Vagina (tissue), 2 donors: ENCODE measurements at regions not wholly inside any gene's neighbourhood (a gene's known extent, or its start where the extent isn't known, plus 50 kb on each side); places are given as distances from the start of the nearest gene placed in this dataset.

Experiments used
- POLR2AphosphoS5 ChIP-seq, 2 donors: sonication (generic); formaldehyde crosslinking; IDR thresholded peaks; one replicate each; pipeline ENCODE4 v1.9.0; 2017; ENCODE audit warnings: antibody characterized with exemption in 2 of 2, mild to moderate bottlenecking in 2 of 2, low read depth in 1 of 2; ENCODE audit not compliant: insufficient read depth in 1 of 2
- TF ChIP-seq, protein P1 (sequence below), 3 experiments: fragments of 450-650 bp in 2 of 3; fragments of 200-600 bp in 1 of 3; sonication (generic) in 1 of 3; IDR thresholded peaks; one replicate each; pipeline ENCODE4 v1.5.1; 2017 to 2019; ENCODE audit warnings: antibody characterized with exemption in 3 of 3, mild to moderate bottlenecking in 2 of 3, moderate library complexity in 2 of 3

DNA sequence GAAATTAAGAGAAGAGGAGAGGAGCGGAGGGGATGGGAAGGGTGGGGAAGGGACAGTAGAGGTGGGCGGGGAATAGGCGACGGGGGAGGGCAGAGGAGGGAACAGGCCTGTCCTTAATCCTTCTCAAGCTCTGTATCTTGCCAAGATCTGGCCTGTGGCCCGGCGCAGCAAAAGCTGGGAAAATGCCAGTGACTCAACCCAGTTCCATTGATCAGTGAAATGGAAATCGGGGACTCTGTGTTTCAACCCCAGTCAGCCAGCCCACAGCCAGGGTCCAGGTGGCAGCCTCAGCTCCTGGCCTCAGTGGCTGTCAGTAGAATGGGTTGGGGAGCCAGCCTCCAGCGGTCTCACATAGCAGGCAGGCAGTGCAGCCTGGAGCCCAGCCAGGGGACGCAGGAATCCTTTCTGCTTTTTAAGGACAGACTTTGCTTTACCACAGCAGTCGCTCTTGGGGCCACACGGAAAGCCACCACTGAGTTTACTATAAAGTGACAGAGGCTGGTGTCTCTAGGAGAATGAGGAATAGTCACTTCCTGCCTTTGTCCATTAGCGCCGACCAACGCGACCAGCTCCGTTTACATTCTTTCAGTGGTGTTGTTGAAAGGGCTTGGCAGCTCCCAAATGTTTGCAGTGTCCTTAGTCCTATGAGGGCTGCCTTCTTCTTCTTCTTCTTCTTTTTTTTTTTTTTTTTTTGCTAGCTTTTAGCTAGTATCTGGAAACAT, 128.0 kb downstream of the RIN2 start:
- TF ChIP-seq, protein P1, sequence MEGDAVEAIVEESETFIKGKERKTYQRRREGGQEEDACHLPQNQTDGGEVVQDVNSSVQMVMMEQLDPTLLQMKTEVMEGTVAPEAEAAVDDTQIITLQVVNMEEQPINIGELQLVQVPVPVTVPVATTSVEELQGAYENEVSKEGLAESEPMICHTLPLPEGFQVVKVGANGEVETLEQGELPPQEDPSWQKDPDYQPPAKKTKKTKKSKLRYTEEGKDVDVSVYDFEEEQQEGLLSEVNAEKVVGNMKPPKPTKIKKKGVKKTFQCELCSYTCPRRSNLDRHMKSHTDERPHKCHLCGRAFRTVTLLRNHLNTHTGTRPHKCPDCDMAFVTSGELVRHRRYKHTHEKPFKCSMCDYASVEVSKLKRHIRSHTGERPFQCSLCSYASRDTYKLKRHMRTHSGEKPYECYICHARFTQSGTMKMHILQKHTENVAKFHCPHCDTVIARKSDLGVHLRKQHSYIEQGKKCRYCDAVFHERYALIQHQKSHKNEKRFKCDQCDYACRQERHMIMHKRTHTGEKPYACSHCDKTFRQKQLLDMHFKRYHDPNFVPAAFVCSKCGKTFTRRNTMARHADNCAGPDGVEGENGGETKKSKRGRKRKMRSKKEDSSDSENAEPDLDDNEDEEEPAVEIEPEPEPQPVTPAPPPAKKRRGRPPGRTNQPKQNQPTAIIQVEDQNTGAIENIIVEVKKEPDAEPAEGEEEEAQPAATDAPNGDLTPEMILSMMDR (IDR thresholded peaks at IDR 0.05), result no peak
- peak; percentile 14 to 38 for TF ChIP-seq POLR2AphosphoS5 (IDR thresholded peaks at IDR 0.05; ENCODE audit: insufficient read depth in 1 of 2, low read depth in 1 of 2)
